T-helper 17 cell (primary cell): ENCODE measurements at regions not wholly inside any gene's neighbourhood (a gene's known extent, or its start where the extent isn't known, plus 50 kb on each side); places are given as distances from the start of the nearest gene placed in this dataset.

ENCODE experiments used
- ATAC-seq: fragments of 150-1000 bp; cut with Tn5 transposase; 2 replicates; pipeline ENCODE4 v1.10.0; 2021; ENCODE audit warnings: mild to moderate bottlenecking, moderate library complexity
- DNase-seq, 3 donors: peaks; one replicate each; pipeline versions ENCODE4 v3.0.0 to v3.0.0-alpha.2; 2020 to 2021
- H3K9me3 ChIP-seq: one replicate; pipeline ENCODE4 v1.7.0; 2013; ENCODE audit warnings: low read length, mild to moderate bottlenecking; ENCODE audit not compliant: control insufficient read depth, poor library complexity, severe bottlenecking
- H3K27ac Mint-ChIP-seq: one replicate; pipeline ENCODE4 v1.8.0; 2022; ENCODE audit warnings: mild to moderate bottlenecking, moderate library complexity, mixed read lengths
- H3K27me3 Mint-ChIP-seq: one replicate; pipeline ENCODE4 v1.8.0; 2022; ENCODE audit warnings: mixed read lengths
- H3K36me3 Mint-ChIP-seq: one replicate; pipeline ENCODE4 v1.8.0; 2022; ENCODE audit warnings: low read depth, mixed read lengths
- H3K4me1 Mint-ChIP-seq: one replicate; pipeline ENCODE4 v1.8.0; 2022; ENCODE audit warnings: mild to moderate bottlenecking, mixed read lengths
- H3K4me3 Mint-ChIP-seq: one replicate; pipeline ENCODE4 v1.8.0; 2022; ENCODE audit warnings: mild to moderate bottlenecking, moderate library complexity, mixed read lengths

- H3K36me3 Mint-ChIP-seq = no peaks in the 10 kb centered on the region
- peaks cover 62% of the 10 kb centered on the region for H3K4me1 Mint-ChIP-seq
- peak overlapping the region; percentile 98 for H3K27ac Mint-ChIP-seq
- ATAC-seq = no peak
- no peak for DNase-seq
- peak overlapping the region; percentile 19 for H3K4me3 Mint-ChIP-seq
- no peaks in the 10 kb centered on the region for H3K27me3 Mint-ChIP-seq
- H3K9me3 ChIP-seq = no peaks in the 10 kb centered on the region
Measured at GRCh38 chr1:25027822-25028586, 97.9 kb upstream of the RUNX3 start.

- peak overlapping the region; percentile 98 for H3K27ac Mint-ChIP-seq
- H3K27me3 Mint-ChIP-seq = no peaks in the 10 kb centered on the region
- H3K4me3 Mint-ChIP-seq = peak overlapping the region; percentile 9
- H3K36me3 Mint-ChIP-seq = no peaks in the 10 kb centered on the region
- ATAC-seq (no peak), DNase-seq (no peak)
- no peaks in the 10 kb centered on the region for H3K9me3 ChIP-seq
- peaks cover 55% of the 10 kb centered on the region for H3K4me1 Mint-ChIP-seq
Measured at GRCh38 chr1:25026730-25027450, 96.8 kb upstream of the RUNX3 start.

- DNase-seq (no peak), ATAC-seq (no peak)
- H3K27ac Mint-ChIP-seq = peak overlapping the region; percentile 98
- H3K27me3 Mint-ChIP-seq = no peaks in the 10 kb centered on the region
- peaks cover 50% of the 10 kb centered on the region for H3K4me1 Mint-ChIP-seq
- H3K9me3 ChIP-seq = no peaks in the 10 kb centered on the region
- no peaks in the 10 kb centered on the region for H3K36me3 Mint-ChIP-seq
- H3K4me3 Mint-ChIP-seq = no peak overlapping the region
Measured at GRCh38 chr1:25026304-25026703, 96.2 kb upstream of the RUNX3 start.

GRCh38 chr1:25024615-25025350, 94.7 kb upstream of the RUNX3 start:
- no peaks in the 10 kb centered on the region for H3K9me3 ChIP-seq
- H3K27ac Mint-ChIP-seq = peak overlapping the region; percentile 98
- ATAC-seq = no peak
- H3K27me3 Mint-ChIP-seq = no peaks in the 10 kb centered on the region
- H3K36me3 Mint-ChIP-seq = no peaks in the 10 kb centered on the region
- peaks cover 46% of the 10 kb centered on the region for H3K4me1 Mint-ChIP-seq
- H3K4me3 Mint-ChIP-seq = peak overlapping the region; percentile 57
- no peak for DNase-seq

GRCh38 chr1:25023826-25024225, 93.8 kb upstream of the RUNX3 start:
- no peaks in the 10 kb centered on the region for H3K27me3 Mint-ChIP-seq
- H3K27ac Mint-ChIP-seq = peak overlapping the region; percentile 98
- no peak for ATAC-seq
- H3K4me1 Mint-ChIP-seq = peaks cover 45% of the 10 kb centered on the region
- no peaks in the 10 kb centered on the region for H3K9me3 ChIP-seq
- H3K36me3 Mint-ChIP-seq = no peaks in the 10 kb centered on the region
- peak overlapping the region; percentile 36 for H3K4me3 Mint-ChIP-seq
- DNase-seq = no peak

GRCh38 chr1:25023190-25023578, 93.1 kb upstream of the RUNX3 start:
- Mint-ChIP-seq H3K4me1 (peaks cover 45% of the 10 kb centered on the region), H3K4me3 (peak overlapping the region; percentile 83), H3K27me3 (no peaks in the 10 kb centered on the region), H3K27ac (peak overlapping the region; percentile 98), H3K36me3 (no peaks in the 10 kb centered on the region)
- no peaks in the 10 kb centered on the region for H3K9me3 ChIP-seq
- DNase-seq (no peak), ATAC-seq (no peak)

GRCh38 chr1:25022361-25023189, 92.5 kb upstream of the RUNX3 start:
- Mint-ChIP-seq H3K36me3 (no peaks in the 10 kb centered on the region), H3K27me3 (no peaks in the 10 kb centered on the region)
- DNase-seq = peak; percentile 85 to 95 (median 89)

GRCh38 chr1:25021591-25022215, 91.6 kb upstream of the RUNX3 start:
- H3K4me1 Mint-ChIP-seq = peaks cover 50% of the 10 kb centered on the region

More at GRCh38 chr1:25022361-25023189, 92.5 kb upstream of the RUNX3 start:
- ATAC-seq = peak; percentile 88
- peak overlapping the region; percentile 83 for H3K4me3 Mint-ChIP-seq
- H3K4me1 Mint-ChIP-seq = peaks cover 46% of the 10 kb centered on the region
- H3K9me3 ChIP-seq = no peaks in the 10 kb centered on the region
- peak overlapping the region; percentile 98 for H3K27ac Mint-ChIP-seq

GRCh38 chr1:25020851-25021590, 90.9 kb upstream of the RUNX3 start:
- Mint-ChIP-seq H3K4me3 (no peak overlapping the region), H3K27me3 (no peaks in the 10 kb centered on the region), H3K4me1 (peaks cover 47% of the 10 kb centered on the region), H3K36me3 (no peaks in the 10 kb centered on the region), H3K27ac (peak overlapping the region; percentile 98)
- no peak for ATAC-seq
- DNase-seq = no peak
- H3K9me3 ChIP-seq = no peaks in the 10 kb centered on the region

More at GRCh38 chr1:25021591-25022215, 91.6 kb upstream of the RUNX3 start:
- Mint-ChIP-seq H3K27ac (peak overlapping the region; percentile 98), H3K4me3 (no peak overlapping the region), H3K36me3 (no peaks in the 10 kb centered on the region), H3K27me3 (no peaks in the 10 kb centered on the region)
- DNase-seq = no peak
- no peak for ATAC-seq
- no peaks in the 10 kb centered on the region for H3K9me3 ChIP-seq

- H3K9me3 ChIP-seq = no peaks in the 10 kb centered on the region
- Mint-ChIP-seq H3K4me1 (peaks cover 47% of the 10 kb centered on the region), H3K36me3 (no peaks in the 10 kb centered on the region), H3K27ac (peak overlapping the region; percentile 98), H3K27me3 (no peaks in the 10 kb centered on the region), H3K4me3 (peak overlapping the region; percentile 53)
- DNase-seq (no peak), ATAC-seq (no peak)
Measured at GRCh38 chr1:25020173-25020845, 90.2 kb upstream of the RUNX3 start.

GRCh38 chr1:25019337-25020172, 89.5 kb upstream of the RUNX3 start:
- DNase-seq = no peak
- Mint-ChIP-seq H3K36me3 (no peaks in the 10 kb centered on the region), H3K27ac (peak overlapping the region; percentile 98), H3K4me1 (peaks cover 41% of the 10 kb centered on the region), H3K27me3 (no peaks in the 10 kb centered on the region), H3K4me3 (peak overlapping the region; percentile 53)
- ATAC-seq = no peak
- no peaks in the 10 kb centered on the region for H3K9me3 ChIP-seq
